HEK293T (cell line): ENCODE measurements at regions not wholly inside any gene's neighbourhood (a gene's known extent, or its start where the extent isn't known, plus 50 kb on each side); places are given as distances from the start of the nearest gene placed in this dataset.

Experiments used
- BHLHE40 ChIP-seq: fragments of 450-650 bp; IDR thresholded peaks from 2 replicates; pipeline ENCODE4 v1.6.1; 2016; ENCODE audit warnings: mild to moderate bottlenecking, moderate library complexity, borderline replicate concordance
- ELF4 ChIP-seq: fragments of 450-650 bp; IDR thresholded peaks from 2 replicates; pipeline ENCODE4 v1.6.1; 2017; ENCODE audit warnings: antibody characterized with exemption
- HDGF ChIP-seq: fragments of 450-650 bp; IDR thresholded peaks from 2 replicates; pipeline ENCODE4 v1.6.1; 2017; ENCODE audit warnings: antibody characterized with exemption, borderline replicate concordance
- PKNOX1 ChIP-seq: fragments of 450-650 bp; IDR thresholded peaks from 2 replicates; pipeline ENCODE4 v1.6.1; 2016
- SUZ12 ChIP-seq: fragments of 450-650 bp; IDR thresholded peaks from 2 replicates; pipeline ENCODE4 v1.6.1; 2016; ENCODE audit warnings: mild to moderate bottlenecking
- TARDBP ChIP-seq: fragments of 450-650 bp; IDR thresholded peaks from 2 replicates; pipeline ENCODE4 v1.6.1; 2016
- ZNF384 ChIP-seq: fragments of 450-650 bp; IDR thresholded peaks from 2 replicates; pipeline ENCODE4 v1.6.1; 2016

DNA sequence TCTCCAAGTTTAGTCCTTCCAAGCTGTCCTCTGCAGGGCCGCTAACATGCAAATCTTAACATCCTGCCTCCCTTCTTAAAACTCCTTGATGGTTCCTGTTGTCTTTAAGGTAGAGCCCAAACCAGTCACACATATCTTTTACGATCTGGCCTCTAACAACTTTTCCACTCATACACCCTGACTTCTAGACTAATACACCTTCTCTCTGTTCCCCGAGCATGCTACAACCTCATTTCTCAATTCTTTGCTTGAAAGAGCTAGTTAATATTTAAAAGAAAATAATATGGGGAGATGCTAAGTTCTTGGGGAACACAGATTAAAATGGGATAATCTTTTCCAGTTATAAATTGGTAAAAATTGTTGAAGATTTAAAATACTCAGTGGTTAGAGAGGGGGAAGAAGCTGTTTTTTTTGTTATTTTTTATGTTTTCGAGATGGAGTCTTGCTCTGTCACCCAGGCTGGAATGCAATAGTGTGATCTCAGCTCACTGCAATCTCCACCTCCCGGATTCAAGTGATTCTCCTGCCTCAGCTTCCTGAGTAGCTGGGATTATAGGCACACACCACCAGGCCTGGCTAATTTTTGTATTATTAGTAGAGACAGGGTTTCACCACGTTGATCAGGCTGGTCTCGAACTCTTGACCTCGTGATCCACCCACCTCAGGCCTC, 250.7 kb downstream of the MAFB start:
- TF ChIP-seq SUZ12 (no peak), ELF4 (no peak), TARDBP (no peak), BHLHE40 (no peak), HDGF (no peak), ZNF384 (no peak), PKNOX1 (no peak)
